ENCODE measurements at regions not wholly inside any gene's neighbourhood (a gene's known extent, or its start where the extent isn't known, plus 50 kb on each side); places are given as distances from the start of the nearest gene placed in this dataset.

DNA sequence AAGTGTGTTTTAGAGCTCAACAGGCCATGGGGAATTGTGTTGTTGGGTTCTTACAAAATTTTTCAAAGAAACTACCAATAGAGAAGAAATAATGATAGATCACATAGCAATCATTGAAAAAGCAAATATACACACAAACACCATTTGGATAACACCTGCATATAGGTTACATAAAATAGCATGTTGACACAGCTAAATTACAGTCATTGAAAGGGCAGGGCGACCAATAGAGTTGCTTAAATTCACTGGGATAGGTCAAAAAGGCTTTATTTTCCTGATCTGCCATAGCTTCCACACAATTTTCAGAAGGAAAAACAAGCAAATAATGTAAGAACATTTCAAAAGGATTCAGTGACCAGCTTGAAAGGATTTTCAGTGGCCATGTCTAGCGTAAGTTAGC lies 57.9 kb upstream of the FGGY start:
- DNase-seq, result no peak
- Histone ChIP-seq H4K8ac (ENCODE audit: low read depth, low read length) (no peak overlapping the region), H4K91ac (ENCODE audit: low read depth, low read length) (no peak overlapping the region), H3K23ac (ENCODE audit: low read length) (no peak overlapping the region), H3K9me3 (ENCODE audit: insufficient read depth, low read depth, low read length) (no peaks in the 10 kb centered on the region), H2AFZ (ENCODE audit: insufficient read depth, low read length, poor library complexity) (no peak overlapping the region), H3K4me3 (ENCODE audit: low read depth, low read length) (no peak overlapping the region), H2BK12ac (ENCODE audit: low read length) (no peak overlapping the region), H2AK5ac (ENCODE audit: low read length) (no peak overlapping the region), H3K27ac (ENCODE audit: low read depth, low read length) (no peak overlapping the region), H3K79me1 (ENCODE audit: low read length) (no peaks in the 10 kb centered on the region), H3K4ac (ENCODE audit: low read depth, low read length) (no peak overlapping the region), H3K4me2 (ENCODE audit: low read length) (no peak overlapping the region), H3K9ac (ENCODE audit: low read length) (no peak overlapping the region), H3K27me3 (ENCODE audit: insufficient read depth, low read length) (no peaks in the 10 kb centered on the region), H3K14ac (ENCODE audit: low read length) (no peak overlapping the region), H3K36me3 (ENCODE audit: control insufficient read depth in 1 of 2, insufficient read depth in 2 of 2, low read length in 2 of 2) (no peaks in the 10 kb centered on the region), H3K4me1 (ENCODE audit: control insufficient read depth in 1 of 2, insufficient read depth in 2 of 2, low read length in 2 of 2) (no peaks in the 10 kb centered on the region), H2BK120ac (ENCODE audit: insufficient read depth, low read length, poor library complexity) (no peak overlapping the region), H4K12ac (ENCODE audit: low read depth, low read length) (no peak overlapping the region), H3K18ac (ENCODE audit: low read length) (no peak overlapping the region), H3K79me2 (ENCODE audit: control insufficient read depth, insufficient read depth, low read length, poor library complexity) (no peaks in the 10 kb centered on the region), H2BK5ac (ENCODE audit: low read depth, low read length, poor library complexity) (no peak overlapping the region)
- WGBS (ENCODE audit: extremely low coverage, insufficient coverage, insufficient read length), result no CpG with 5 or more reads among the region's 2 CpGs

GRCh38 chr1:59241909-59242308 lies 55.0 kb upstream of the FGGY start:
- Histone ChIP-seq H2BK5ac (ENCODE audit: low read depth, low read length, poor library complexity) (no peak overlapping the region), H4K91ac (ENCODE audit: low read depth, low read length) (no peak overlapping the region), H3K4me1 (ENCODE audit: control insufficient read depth in 1 of 2, insufficient read depth in 2 of 2, low read length in 2 of 2) (no peaks in the 10 kb centered on the region), H2AK5ac (ENCODE audit: low read length) (no peak overlapping the region), H3K79me2 (ENCODE audit: control insufficient read depth, insufficient read depth, low read length, poor library complexity) (no peaks in the 10 kb centered on the region), H3K27me3 (ENCODE audit: insufficient read depth, low read length) (no peaks in the 10 kb centered on the region), H3K4me3 (ENCODE audit: low read depth, low read length) (no peak overlapping the region), H3K9me3 (ENCODE audit: insufficient read depth, low read depth, low read length) (no peaks in the 10 kb centered on the region), H3K27ac (ENCODE audit: low read depth, low read length) (no peak overlapping the region), H3K4me2 (ENCODE audit: low read length) (no peak overlapping the region), H2BK120ac (ENCODE audit: insufficient read depth, low read length, poor library complexity) (no peak overlapping the region), H2BK12ac (ENCODE audit: low read length) (no peak overlapping the region), H3K36me3 (ENCODE audit: control insufficient read depth in 1 of 2, insufficient read depth in 2 of 2, low read length in 2 of 2) (no peaks in the 10 kb centered on the region), H2AFZ (ENCODE audit: insufficient read depth, low read length, poor library complexity) (no peak overlapping the region), H4K8ac (ENCODE audit: low read depth, low read length) (no peak overlapping the region), H3K23ac (ENCODE audit: low read length) (no peak overlapping the region), H3K79me1 (ENCODE audit: low read length) (no peaks in the 10 kb centered on the region), H3K18ac (ENCODE audit: low read length) (no peak overlapping the region), H4K12ac (ENCODE audit: low read depth, low read length) (no peak overlapping the region), H3K4ac (ENCODE audit: low read depth, low read length) (no peak overlapping the region), H3K14ac (ENCODE audit: low read length) (no peak overlapping the region), H3K9ac (ENCODE audit: low read length) (no peak overlapping the region)
- DNase-seq, result no peak
- no CpG with 5 or more reads among the region's 2 CpGs for WGBS (ENCODE audit: extremely low coverage, insufficient coverage, insufficient read length)

- Histone ChIP-seq H3K9me3 (ENCODE audit: insufficient read depth, low read depth, low read length) (no peaks in the 10 kb centered on the region), H2BK12ac (ENCODE audit: low read length) (no peak overlapping the region), H4K91ac (ENCODE audit: low read depth, low read length) (no peak overlapping the region), H3K14ac (ENCODE audit: low read length) (no peak overlapping the region), H3K27ac (ENCODE audit: low read depth, low read length) (no peak overlapping the region), H4K12ac (ENCODE audit: low read depth, low read length) (no peak overlapping the region), H3K27me3 (ENCODE audit: insufficient read depth, low read length) (no peaks in the 10 kb centered on the region), H3K4ac (ENCODE audit: low read depth, low read length) (no peak overlapping the region), H3K36me3 (ENCODE audit: control insufficient read depth in 1 of 2, insufficient read depth in 2 of 2, low read length in 2 of 2) (no peaks in the 10 kb centered on the region), H4K8ac (ENCODE audit: low read depth, low read length) (no peak overlapping the region), H3K18ac (ENCODE audit: low read length) (no peak overlapping the region), H2BK120ac (ENCODE audit: insufficient read depth, low read length, poor library complexity) (no peak overlapping the region), H3K79me2 (ENCODE audit: control insufficient read depth, insufficient read depth, low read length, poor library complexity) (no peaks in the 10 kb centered on the region), H3K4me1 (ENCODE audit: control insufficient read depth in 1 of 2, insufficient read depth in 2 of 2, low read length in 2 of 2) (no peaks in the 10 kb centered on the region), H3K9ac (ENCODE audit: low read length) (no peak overlapping the region), H2AFZ (ENCODE audit: insufficient read depth, low read length, poor library complexity) (no peak overlapping the region), H3K4me2 (ENCODE audit: low read length) (no peak overlapping the region), H3K4me3 (ENCODE audit: low read depth, low read length) (no peak overlapping the region), H2BK5ac (ENCODE audit: low read depth, low read length, poor library complexity) (no peak overlapping the region), H3K79me1 (ENCODE audit: low read length) (no peaks in the 10 kb centered on the region), H3K23ac (ENCODE audit: low read length) (no peak overlapping the region), H2AK5ac (ENCODE audit: low read length) (no peak overlapping the region)
- no peak for DNase-seq
- WGBS (ENCODE audit: extremely low coverage, insufficient coverage, insufficient read length), result no CpG with 5 or more reads among the region's 2 CpGs
These were observed 54.5 kb upstream of the FGGY start for GRCh38 chr1:59242370-59242769.

- no peak overlapping the region for H2AFZ ChIP-seq (ENCODE audit: insufficient read depth, low read length, poor library complexity)
- no peak overlapping the region for H3K4me3 ChIP-seq (ENCODE audit: low read depth, low read length)
- no peak overlapping the region for H2AK5ac ChIP-seq (ENCODE audit: low read length)
- H2BK5ac ChIP-seq (ENCODE audit: low read depth, low read length, poor library complexity), result no peak overlapping the region
- no peak for DNase-seq
- H3K4me2 ChIP-seq (ENCODE audit: low read length), result no peak overlapping the region
- no peaks in the 10 kb centered on the region for H3K27me3 ChIP-seq (ENCODE audit: insufficient read depth, low read length)
- H3K18ac ChIP-seq (ENCODE audit: low read length), result no peak overlapping the region
- H3K4me1 ChIP-seq (ENCODE audit: control insufficient read depth in 1 of 2, insufficient read depth in 2 of 2, low read length in 2 of 2), result no peaks in the 10 kb centered on the region
- no peak overlapping the region for H4K12ac ChIP-seq (ENCODE audit: low read depth, low read length)
- H2BK120ac ChIP-seq (ENCODE audit: insufficient read depth, low read length, poor library complexity), result no peak overlapping the region
- H3K23ac ChIP-seq (ENCODE audit: low read length), result no peak overlapping the region
- H3K79me2 ChIP-seq (ENCODE audit: control insufficient read depth, insufficient read depth, low read length, poor library complexity), result no peaks in the 10 kb centered on the region
- H4K8ac ChIP-seq (ENCODE audit: low read depth, low read length), result peak overlapping the region; percentile 28
- no peak overlapping the region for H3K27ac ChIP-seq (ENCODE audit: low read depth, low read length)
- H3K36me3 ChIP-seq (ENCODE audit: control insufficient read depth in 1 of 2, insufficient read depth in 2 of 2, low read length in 2 of 2), result no peaks in the 10 kb centered on the region
- no peaks in the 10 kb centered on the region for H3K79me1 ChIP-seq (ENCODE audit: low read length)
- no peak overlapping the region for H4K91ac ChIP-seq (ENCODE audit: low read depth, low read length)
- H2BK12ac ChIP-seq (ENCODE audit: low read length), result no peak overlapping the region
- H3K4ac ChIP-seq (ENCODE audit: low read depth, low read length), result no peak overlapping the region
- no peak overlapping the region for H3K9ac ChIP-seq (ENCODE audit: low read length)
- H3K14ac ChIP-seq (ENCODE audit: low read length), result no peak overlapping the region
- H3K9me3 ChIP-seq (ENCODE audit: insufficient read depth, low read depth, low read length), result peaks cover 3% of the 10 kb centered on the region
These were observed 53.3 kb upstream of the FGGY start for GRCh38 chr1:59243550-59243949.

- H3K9ac ChIP-seq (ENCODE audit: low read length), result no peak overlapping the region
- no peak overlapping the region for H3K27ac ChIP-seq (ENCODE audit: low read depth, low read length)
- no peak overlapping the region for H4K8ac ChIP-seq (ENCODE audit: low read depth, low read length)
- no CpG with 5 or more reads among the region's 1 CpG for WGBS (ENCODE audit: extremely low coverage, insufficient coverage, insufficient read length)
- no peak overlapping the region for H3K4ac ChIP-seq (ENCODE audit: low read depth, low read length)
- no peaks in the 10 kb centered on the region for H3K36me3 ChIP-seq (ENCODE audit: control insufficient read depth in 1 of 2, insufficient read depth in 2 of 2, low read length in 2 of 2)
- no peaks in the 10 kb centered on the region for H3K4me1 ChIP-seq (ENCODE audit: control insufficient read depth in 1 of 2, insufficient read depth in 2 of 2, low read length in 2 of 2)
- peaks cover 3% of the 10 kb centered on the region for H3K9me3 ChIP-seq (ENCODE audit: insufficient read depth, low read depth, low read length)
- no peak overlapping the region for H2BK12ac ChIP-seq (ENCODE audit: low read length)
- H4K91ac ChIP-seq (ENCODE audit: low read depth, low read length), result no peak overlapping the region
- no peak overlapping the region for H2BK120ac ChIP-seq (ENCODE audit: insufficient read depth, low read length, poor library complexity)
- H3K4me2 ChIP-seq (ENCODE audit: low read length), result no peak overlapping the region
- no peak overlapping the region for H3K18ac ChIP-seq (ENCODE audit: low read length)
- no peak overlapping the region for H4K12ac ChIP-seq (ENCODE audit: low read depth, low read length)
- no peaks in the 10 kb centered on the region for H3K79me1 ChIP-seq (ENCODE audit: low read length)
- no peak for DNase-seq
- no peak overlapping the region for H3K23ac ChIP-seq (ENCODE audit: low read length)
- no peak overlapping the region for H2AK5ac ChIP-seq (ENCODE audit: low read length)
- H3K4me3 ChIP-seq (ENCODE audit: low read depth, low read length), result no peak overlapping the region
- no peak overlapping the region for H2BK5ac ChIP-seq (ENCODE audit: low read depth, low read length, poor library complexity)
- H3K14ac ChIP-seq (ENCODE audit: low read length), result no peak overlapping the region
- no peaks in the 10 kb centered on the region for H3K79me2 ChIP-seq (ENCODE audit: control insufficient read depth, insufficient read depth, low read length, poor library complexity)
- no peaks in the 10 kb centered on the region for H3K27me3 ChIP-seq (ENCODE audit: insufficient read depth, low read length)
- no peak overlapping the region for H2AFZ ChIP-seq (ENCODE audit: insufficient read depth, low read length, poor library complexity)
These were observed 52.9 kb upstream of the FGGY start for GRCh38 chr1:59243978-59244377.

Data from trophoblast cell (in vitro differentiated cells and primary cell).